Right atrium auricular region (tissue), 2 donors: ENCODE measurements at regions not wholly inside any gene's neighbourhood (a gene's known extent, or its start where the extent isn't known, plus 50 kb on each side); places are given as distances from the start of the nearest gene placed in this dataset.
"Not testable (repeated sequence)": the region's sequence is repeated elsewhere in the genome, so short reads cannot be mapped to it uniquely, and the experiment has no call there.

Source experiments
- DNase-seq: peaks from one replicate; pipeline ENCODE4 v3.0.0-alpha.2; 2019; ENCODE audit warnings: low spot score
- H3K27ac ChIP-seq, 2 donors: fragments of 200-600 bp; sonication (generic); 1 replicate in 1 of 2; 2 replicates in 1 of 2; pipeline ENCODE4 v1.5.1; 2016 to 2019
- H3K27me3 ChIP-seq, 2 donors: fragments of 200-600 bp; sonication (generic); one replicate each; pipeline versions ENCODE4 v1.5.1 to v1.6.0; 2017 to 2019
- H3K36me3 ChIP-seq: fragments of 200-600 bp; sonication (generic); one replicate; pipeline ENCODE4 v1.5.1; 2016
- H3K4me1 ChIP-seq, 2 donors: fragments of 200-600 bp; sonication (generic); one replicate each; pipeline versions ENCODE4 v1.5.1 to v1.6.0; 2017 to 2019
- H3K4me3 ChIP-seq, 2 donors: fragments of 200-600 bp; sonication (generic); 1 replicate in 1 of 2; 2 replicates in 1 of 2; pipeline ENCODE4 v1.5.1; 2017 to 2019; ENCODE audit warnings: mild to moderate bottlenecking in 1 of 2, moderate library complexity in 1 of 2
- H3K9me3 ChIP-seq, 2 donors: fragments of 200-600 bp; sonication (generic); one replicate each; pipeline ENCODE4 v1.5.1; 2019
- TF ChIP-seq, protein P1 (sequence below), 2 donors: fragments of 200-600 bp; sonication (generic); IDR thresholded peaks; one replicate each; pipeline ENCODE4 v1.5.1; 2019; ENCODE audit warnings: antibody characterized with exemption in 2 of 2

GRCh38 chr3:70476174-70476573 lies 163.7 kb upstream of the MDFIC2 start:
- H3K4me3 ChIP-seq: no peak overlapping the region
- H3K9me3 ChIP-seq: peaks cover 0 to 4% of the 10 kb centered on the region in 2 donors
- DNase-seq: no peak
- no peaks in the 10 kb centered on the region for H3K4me1 ChIP-seq
- H3K27me3 ChIP-seq: no peaks in the 10 kb centered on the region
- no peaks in the 10 kb centered on the region for H3K36me3 ChIP-seq
- no peak overlapping the region for H3K27ac ChIP-seq
- TF ChIP-seq, protein P1, sequence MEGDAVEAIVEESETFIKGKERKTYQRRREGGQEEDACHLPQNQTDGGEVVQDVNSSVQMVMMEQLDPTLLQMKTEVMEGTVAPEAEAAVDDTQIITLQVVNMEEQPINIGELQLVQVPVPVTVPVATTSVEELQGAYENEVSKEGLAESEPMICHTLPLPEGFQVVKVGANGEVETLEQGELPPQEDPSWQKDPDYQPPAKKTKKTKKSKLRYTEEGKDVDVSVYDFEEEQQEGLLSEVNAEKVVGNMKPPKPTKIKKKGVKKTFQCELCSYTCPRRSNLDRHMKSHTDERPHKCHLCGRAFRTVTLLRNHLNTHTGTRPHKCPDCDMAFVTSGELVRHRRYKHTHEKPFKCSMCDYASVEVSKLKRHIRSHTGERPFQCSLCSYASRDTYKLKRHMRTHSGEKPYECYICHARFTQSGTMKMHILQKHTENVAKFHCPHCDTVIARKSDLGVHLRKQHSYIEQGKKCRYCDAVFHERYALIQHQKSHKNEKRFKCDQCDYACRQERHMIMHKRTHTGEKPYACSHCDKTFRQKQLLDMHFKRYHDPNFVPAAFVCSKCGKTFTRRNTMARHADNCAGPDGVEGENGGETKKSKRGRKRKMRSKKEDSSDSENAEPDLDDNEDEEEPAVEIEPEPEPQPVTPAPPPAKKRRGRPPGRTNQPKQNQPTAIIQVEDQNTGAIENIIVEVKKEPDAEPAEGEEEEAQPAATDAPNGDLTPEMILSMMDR (IDR thresholded peaks at IDR 0.05): no peak

- H3K36me3 ChIP-seq: no peaks in the 10 kb centered on the region
- no peak overlapping the region for H3K4me3 ChIP-seq
- H3K4me1 ChIP-seq: no peaks in the 10 kb centered on the region
- H3K27me3 ChIP-seq: no peaks in the 10 kb centered on the region
- TF ChIP-seq, protein P1 (IDR thresholded peaks at IDR 0.05): no peak
- no peaks in the 10 kb centered on the region for H3K9me3 ChIP-seq
- DNase-seq: no peak
- H3K27ac ChIP-seq: no peak overlapping the region
These were observed 159.3 kb upstream of the MDFIC2 start for GRCh38 chr3:70471464-70472342.

- Histone ChIP-seq H3K27ac (no peak overlapping the region), H3K27me3 (no peaks in the 10 kb centered on the region), H3K4me1 (no peaks in the 10 kb centered on the region), H3K9me3 (no peaks in the 10 kb centered on the region), H3K4me3 (no peak overlapping the region), H3K36me3 (no peaks in the 10 kb centered on the region)
- no peak for DNase-seq
- TF ChIP-seq, protein P1 (IDR thresholded peaks at IDR 0.05): no peak
These were observed 153.7 kb upstream of the MDFIC2 start for GRCh38 chr3:70466096-70466495.

DNA sequence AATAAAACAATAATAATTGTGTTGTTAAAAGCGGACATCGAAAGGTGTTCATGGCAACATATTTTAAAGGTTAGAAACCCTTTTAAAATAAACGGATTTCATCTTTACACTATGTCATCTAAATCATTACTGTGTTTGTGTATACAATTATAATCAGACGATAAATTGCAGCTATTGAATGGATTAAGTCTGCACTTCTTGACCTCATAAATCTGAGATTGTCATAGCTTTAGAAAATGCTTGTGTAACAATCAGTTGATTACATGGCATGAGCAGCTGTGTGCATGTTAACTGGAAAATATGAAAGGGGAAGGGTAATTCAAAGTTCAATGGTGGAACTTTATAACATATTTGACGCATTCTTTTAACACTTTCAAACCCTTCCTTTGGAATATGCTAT lies 152.4 kb upstream of the MDFIC2 start:
- Histone ChIP-seq H3K36me3 (no peaks in the 10 kb centered on the region), H3K4me3 (no peak overlapping the region), H3K27me3 (no peaks in the 10 kb centered on the region), H3K4me1 (no peaks in the 10 kb centered on the region), H3K27ac (no peak overlapping the region), H3K9me3 (no peaks in the 10 kb centered on the region)
- TF ChIP-seq, protein P1 (IDR thresholded peaks at IDR 0.05): no peak
- DNase-seq: no peak

GRCh38 chr3:70464465-70464864 lies 152.0 kb upstream of the MDFIC2 start:
- DNase-seq: no peak
- H3K27me3 ChIP-seq: no peaks in the 10 kb centered on the region
- no peak overlapping the region for H3K27ac ChIP-seq
- TF ChIP-seq, protein P1 (IDR thresholded peaks at IDR 0.05): no peak
- H3K4me3 ChIP-seq: no peak overlapping the region
- H3K9me3 ChIP-seq: no peaks in the 10 kb centered on the region
- no peaks in the 10 kb centered on the region for H3K4me1 ChIP-seq
- H3K36me3 ChIP-seq: no peaks in the 10 kb centered on the region

DNA sequence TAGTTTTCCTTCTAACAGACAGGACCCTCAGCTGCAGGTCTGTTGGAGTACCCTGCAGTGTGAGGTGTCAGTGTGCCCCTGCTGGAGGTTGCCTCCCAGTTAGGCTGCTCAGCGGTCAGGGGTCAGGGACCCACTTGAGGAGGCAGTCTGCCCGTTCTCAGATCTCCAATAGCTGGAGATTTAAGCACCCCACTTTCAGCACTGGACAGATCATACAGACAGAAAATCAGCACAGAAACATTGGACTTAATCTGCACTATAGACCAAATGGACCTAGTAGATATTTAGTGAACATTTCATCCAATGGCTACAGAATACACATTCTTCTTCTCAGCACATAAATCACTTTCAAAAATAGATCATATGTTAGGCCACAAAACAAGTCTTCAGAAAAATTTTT lies 137.8 kb upstream of the MDFIC2 start:
- not testable (repeated sequence) for H3K4me1 ChIP-seq, H3K36me3 ChIP-seq, H3K9me3 ChIP-seq, DNase-seq, H3K27me3 ChIP-seq, H3K27ac ChIP-seq, H3K4me3 ChIP-seq

DNA sequence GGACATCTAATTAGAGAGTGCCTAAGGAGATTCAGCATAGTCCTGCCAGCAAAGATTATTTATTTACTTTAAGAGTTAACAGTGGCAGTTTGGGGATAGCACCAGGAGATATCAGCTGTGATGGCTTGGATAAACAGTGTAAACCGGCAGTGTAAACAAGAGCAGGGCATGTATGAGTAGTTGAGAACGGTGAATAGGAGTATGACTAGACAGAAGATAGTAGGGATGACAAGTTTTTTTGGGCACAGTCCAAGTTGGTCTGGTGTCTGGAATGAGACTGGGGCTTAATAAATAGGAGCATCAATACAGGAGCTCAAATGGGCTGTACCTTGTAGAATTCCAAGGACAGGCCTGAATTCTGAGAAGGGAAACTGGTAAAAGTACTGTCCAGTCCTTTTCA lies 123.0 kb upstream of the MDFIC2 start:
- H3K4me1 ChIP-seq, H3K27me3 ChIP-seq, DNase-seq, H3K36me3 ChIP-seq, H3K27ac ChIP-seq, H3K9me3 ChIP-seq, H3K4me3 ChIP-seq: not testable (repeated sequence)
